BE2C (cell line): ENCODE measurements at regions not wholly inside any gene's neighbourhood (a gene's known extent, or its start where the extent isn't known, plus 50 kb on each side); places are given as distances from the start of the nearest gene placed in this dataset.

ENCODE experiments used
- DNase-seq: peaks from one replicate; pipeline ENCODE4 v3.0.0-alpha.2; 2020
- H3K27me3 ChIP-seq: fragments of 250-450 bp; sonication (Bioruptor Pico); 2 replicates; pipeline ENCODE4 v1.5.1; 2020; ENCODE audit warnings: mild to moderate bottlenecking
- H3K36me3 ChIP-seq: fragments of 250-450 bp; sonication (Bioruptor Pico); 2 replicates; pipeline ENCODE4 v1.5.1; 2020; ENCODE audit warnings: mild to moderate bottlenecking
- H3K4me1 ChIP-seq: fragments of 250-450 bp; sonication (Bioruptor Pico); 2 replicates; pipeline ENCODE4 v1.5.1; 2020
- H3K4me3 ChIP-seq: 2 replicates; pipeline ENCODE4 v1.5.1; 2011; ENCODE audit warnings: low read depth, low read length
- H3K9me3 ChIP-seq: fragments of 250-450 bp; sonication (Bioruptor Pico); 2 replicates; pipeline ENCODE4 v1.5.1; 2020
- CTCF ChIP-seq: IDR thresholded peaks from 2 replicates; pipeline ENCODE4 v1.5.1; 2012; ENCODE audit warnings: mild to moderate bottlenecking, low read depth, low read length

- no peaks in the 10 kb centered on the region for H3K4me1 ChIP-seq
- DNase-seq = no peak
Observed at GRCh38 chr14:65906344-65906743, 493.8 kb downstream of the FUT8 start.

GRCh38 chr14:65906948-65907347 lies 494.4 kb downstream of the FUT8 start:
- no peak for TF ChIP-seq CTCF
- DNase-seq = no peak
- Histone ChIP-seq H3K9me3 (no peaks in the 10 kb centered on the region), H3K36me3 (no peaks in the 10 kb centered on the region), H3K4me1 (no peaks in the 10 kb centered on the region), H3K27me3 (no peaks in the 10 kb centered on the region), H3K4me3 (no peak overlapping the region)

More at GRCh38 chr14:65906344-65906743, 493.8 kb downstream of the FUT8 start:
- TF ChIP-seq CTCF = no peak
- no peaks in the 10 kb centered on the region for H3K9me3 ChIP-seq
- H3K36me3 ChIP-seq = no peaks in the 10 kb centered on the region
- H3K27me3 ChIP-seq = no peaks in the 10 kb centered on the region
- no peak overlapping the region for H3K4me3 ChIP-seq

GRCh38 chr14:65910108-65910786 lies 497.7 kb downstream of the FUT8 start:
- DNase-seq = no peak
- H3K4me1 ChIP-seq = no peaks in the 10 kb centered on the region
- no peak for TF ChIP-seq CTCF

GRCh38 chr14:65915125-65915524 lies 502.6 kb downstream of the FUT8 start:
- no peak for DNase-seq
- no peak for TF ChIP-seq CTCF
- Histone ChIP-seq H3K36me3 (no peaks in the 10 kb centered on the region), H3K27me3 (no peaks in the 10 kb centered on the region), H3K4me3 (no peak overlapping the region), H3K4me1 (no peaks in the 10 kb centered on the region), H3K9me3 (no peaks in the 10 kb centered on the region)

More at GRCh38 chr14:65910108-65910786, 497.7 kb downstream of the FUT8 start:
- Histone ChIP-seq H3K27me3 (no peaks in the 10 kb centered on the region), H3K4me3 (no peak overlapping the region), H3K9me3 (no peaks in the 10 kb centered on the region), H3K36me3 (no peaks in the 10 kb centered on the region)

- H3K4me1 ChIP-seq = no peaks in the 10 kb centered on the region
- H3K36me3 ChIP-seq = no peaks in the 10 kb centered on the region
- H3K27me3 ChIP-seq = no peaks in the 10 kb centered on the region
- no peak overlapping the region for H3K4me3 ChIP-seq
- DNase-seq = no peak
- TF ChIP-seq CTCF = no peak
- no peaks in the 10 kb centered on the region for H3K9me3 ChIP-seq
Observed at GRCh38 chr14:65916055-65916454, 503.5 kb downstream of the FUT8 start.

- no peak for TF ChIP-seq CTCF
- Histone ChIP-seq H3K4me3 (no peak overlapping the region), H3K4me1 (no peaks in the 10 kb centered on the region), H3K27me3 (no peaks in the 10 kb centered on the region), H3K36me3 (no peaks in the 10 kb centered on the region), H3K9me3 (no peaks in the 10 kb centered on the region)
- no peak for DNase-seq
Observed at GRCh38 chr14:65920996-65921395, 508.5 kb downstream of the FUT8 start.
